ENCODE measurements at regions not wholly inside any gene's neighbourhood (a gene's known extent, or its start where the extent isn't known, plus 50 kb on each side); places are given as distances from the start of the nearest gene placed in this dataset.

DNA sequence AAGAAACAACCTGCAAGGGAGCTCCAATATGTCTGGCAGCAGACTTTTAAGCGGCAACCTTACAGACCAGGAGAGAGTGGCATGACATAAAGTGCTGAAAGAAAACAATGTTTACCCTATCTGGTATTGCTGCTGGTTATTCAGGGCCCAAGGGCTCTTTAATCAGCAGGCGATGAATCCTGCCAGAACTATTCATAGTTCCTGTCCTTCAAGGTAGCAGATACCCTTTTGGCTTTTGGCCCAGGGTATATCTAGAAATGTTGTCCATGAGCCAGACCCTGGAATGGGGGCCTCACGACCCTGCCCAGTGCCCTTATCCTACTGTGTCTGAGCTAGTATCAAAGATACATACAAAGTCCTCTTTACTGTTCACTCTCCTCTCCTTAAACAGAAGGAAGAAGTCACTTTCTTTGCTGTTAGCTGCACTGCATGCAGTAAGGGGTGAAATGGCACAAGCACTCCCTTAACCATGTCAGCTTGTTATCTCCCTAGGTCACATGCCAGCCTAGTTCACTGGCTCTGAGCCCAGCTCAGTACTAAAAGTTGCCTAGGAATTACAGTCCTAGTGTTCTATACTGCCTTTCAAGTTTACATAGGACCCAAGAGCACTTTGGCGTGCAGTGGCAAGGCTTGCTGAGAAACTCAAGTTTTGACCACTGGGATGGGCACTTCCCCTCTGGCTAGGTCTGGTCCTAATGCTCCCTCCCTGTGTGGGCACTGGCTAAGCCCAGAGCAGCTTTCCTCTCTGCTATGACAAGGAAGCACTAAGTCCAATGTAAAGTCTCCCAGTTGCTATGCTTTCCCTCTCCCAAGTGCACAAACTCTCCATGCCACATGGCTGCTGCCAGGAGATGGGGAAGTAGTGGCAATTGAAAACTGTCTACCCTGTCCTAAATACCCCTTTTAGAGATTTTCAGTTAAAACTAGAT, 122.0 kb downstream of the HTR1B start:
- intact Hi-C loops (cut with micrococcal nuclease; ENCODE audit: unreplicated experiment), result no loop called here
- H3K4me1 ChIP-seq, result no peaks in the 10 kb centered on the region
- no peaks in the 10 kb centered on the region for H3K27me3 Mint-ChIP-seq (ENCODE audit: insufficient read depth, unreplicated experiment)
- no peak overlapping the region for H3K4me3 ChIP-seq (ENCODE audit: low read depth, low read length)
- BruUV-seq (replicated peaks), result no TSS peak
- H3K9me3 ChIP-seq, result no peaks in the 10 kb centered on the region
- H3K4me1 Mint-ChIP-seq (ENCODE audit: low read depth, unreplicated experiment), result no peaks in the 10 kb centered on the region
- no peak for DNase-seq
- H3K27ac Mint-ChIP-seq (ENCODE audit: unreplicated experiment), result no peak overlapping the region
- no peak overlapping the region for H3K4me3 Mint-ChIP-seq (ENCODE audit: unreplicated experiment)
- no peaks in the 10 kb centered on the region for H3K27me3 ChIP-seq (replicated peaks; ENCODE audit: control insufficient read depth, insufficient read depth, low read length)
- no peaks in the 10 kb centered on the region for H3K36me3 Mint-ChIP-seq (ENCODE audit: insufficient read depth, unreplicated experiment)
- CTCF ChIA-PET, result no interaction called here
- POLR2A ChIA-PET, result no interaction called here
- H3K9me3 Mint-ChIP-seq (ENCODE audit: unreplicated experiment), result peaks cover 7% of the 10 kb centered on the region
- TF ChIP-seq, protein P1, sequence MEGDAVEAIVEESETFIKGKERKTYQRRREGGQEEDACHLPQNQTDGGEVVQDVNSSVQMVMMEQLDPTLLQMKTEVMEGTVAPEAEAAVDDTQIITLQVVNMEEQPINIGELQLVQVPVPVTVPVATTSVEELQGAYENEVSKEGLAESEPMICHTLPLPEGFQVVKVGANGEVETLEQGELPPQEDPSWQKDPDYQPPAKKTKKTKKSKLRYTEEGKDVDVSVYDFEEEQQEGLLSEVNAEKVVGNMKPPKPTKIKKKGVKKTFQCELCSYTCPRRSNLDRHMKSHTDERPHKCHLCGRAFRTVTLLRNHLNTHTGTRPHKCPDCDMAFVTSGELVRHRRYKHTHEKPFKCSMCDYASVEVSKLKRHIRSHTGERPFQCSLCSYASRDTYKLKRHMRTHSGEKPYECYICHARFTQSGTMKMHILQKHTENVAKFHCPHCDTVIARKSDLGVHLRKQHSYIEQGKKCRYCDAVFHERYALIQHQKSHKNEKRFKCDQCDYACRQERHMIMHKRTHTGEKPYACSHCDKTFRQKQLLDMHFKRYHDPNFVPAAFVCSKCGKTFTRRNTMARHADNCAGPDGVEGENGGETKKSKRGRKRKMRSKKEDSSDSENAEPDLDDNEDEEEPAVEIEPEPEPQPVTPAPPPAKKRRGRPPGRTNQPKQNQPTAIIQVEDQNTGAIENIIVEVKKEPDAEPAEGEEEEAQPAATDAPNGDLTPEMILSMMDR (IDR thresholded peaks at IDR 0.05; ENCODE audit: insufficient read depth in 1 of 2, low read depth in 1 of 2, low read length in 1 of 2, severe bottlenecking in 1 of 2, unreplicated experiment in 1 of 2), result no peak
- no peaks in the 10 kb centered on the region for H3K36me3 ChIP-seq (ENCODE audit: control insufficient read depth, insufficient read depth, low read length)

DNA sequence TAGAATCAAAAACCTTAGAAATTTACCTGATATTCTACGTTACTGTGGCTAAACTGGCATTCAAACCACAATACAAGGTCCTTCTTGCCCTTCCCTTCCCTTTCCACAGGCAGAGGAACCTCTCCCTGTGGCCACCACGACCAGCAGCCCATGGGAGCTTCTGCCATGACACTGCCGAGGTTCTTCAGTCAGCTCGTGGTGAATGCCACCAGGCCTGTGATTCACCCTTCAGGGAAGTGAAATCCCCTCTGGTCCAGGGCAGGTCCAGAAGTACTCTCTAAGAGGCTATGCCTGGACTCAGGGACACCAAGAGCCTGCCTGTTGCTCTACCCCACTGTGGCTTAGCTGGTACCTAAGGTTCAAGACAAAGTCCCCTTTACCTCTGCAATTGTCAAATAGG, 123.0 kb downstream of the HTR1B start:
- H3K9me3 ChIP-seq, result no peaks in the 10 kb centered on the region
- POLR2A ChIA-PET, result no interaction called here
- H3K9me3 Mint-ChIP-seq (ENCODE audit: unreplicated experiment), result peaks cover 7% of the 10 kb centered on the region
- no peak overlapping the region for H3K27ac Mint-ChIP-seq (ENCODE audit: unreplicated experiment)
- no peaks in the 10 kb centered on the region for H3K27me3 Mint-ChIP-seq (ENCODE audit: insufficient read depth, unreplicated experiment)
- CTCF ChIA-PET, result no interaction called here
- no peaks in the 10 kb centered on the region for H3K27me3 ChIP-seq (replicated peaks; ENCODE audit: control insufficient read depth, insufficient read depth, low read length)
- H3K4me1 ChIP-seq, result no peaks in the 10 kb centered on the region
- no peaks in the 10 kb centered on the region for H3K4me1 Mint-ChIP-seq (ENCODE audit: low read depth, unreplicated experiment)
- no peak overlapping the region for H3K4me3 Mint-ChIP-seq (ENCODE audit: unreplicated experiment)
- TF ChIP-seq, protein P1 (IDR thresholded peaks at IDR 0.05; ENCODE audit: insufficient read depth in 1 of 2, low read depth in 1 of 2, low read length in 1 of 2, severe bottlenecking in 1 of 2, unreplicated experiment in 1 of 2), result no peak
- H3K36me3 Mint-ChIP-seq (ENCODE audit: insufficient read depth, unreplicated experiment), result no peaks in the 10 kb centered on the region
- H3K4me3 ChIP-seq (ENCODE audit: low read depth, low read length), result no peak overlapping the region
- BruUV-seq (replicated peaks), result no TSS peak
- DNase-seq, result no peak
- intact Hi-C loops (cut with micrococcal nuclease; ENCODE audit: unreplicated experiment), result loop anchor here (1.0 kb wide), 1 partner anchor 117 kb away; no protein-coding TSS in a partner anchor
- H3K36me3 ChIP-seq (ENCODE audit: control insufficient read depth, insufficient read depth, low read length), result no peaks in the 10 kb centered on the region

DNA sequence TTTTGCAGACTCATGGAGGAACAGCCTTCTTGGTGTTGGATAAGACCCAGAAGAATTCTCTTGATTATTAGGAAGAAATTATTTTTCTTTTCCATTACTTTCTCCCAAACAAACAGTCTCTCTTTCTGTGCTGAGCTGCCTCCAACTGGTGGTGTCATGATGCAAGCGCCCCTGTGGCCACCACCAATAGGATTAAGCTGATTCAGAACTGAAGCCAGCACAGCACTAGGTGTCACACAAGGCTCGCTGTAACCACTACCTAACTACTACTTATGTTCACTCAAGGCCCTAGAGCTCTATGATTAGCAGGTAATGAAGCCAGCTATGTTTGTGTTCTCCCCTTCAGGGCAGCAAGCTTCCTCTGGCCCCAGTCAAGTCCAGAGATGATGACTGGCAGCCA, 123.4 kb downstream of the HTR1B start:
- Histone ChIP-seq H3K4me1 (no peaks in the 10 kb centered on the region), H3K4me3 (ENCODE audit: low read depth, low read length) (no peak overlapping the region), H3K36me3 (ENCODE audit: control insufficient read depth, insufficient read depth, low read length) (no peaks in the 10 kb centered on the region), H3K27me3 (replicated peaks; ENCODE audit: control insufficient read depth, insufficient read depth, low read length) (no peaks in the 10 kb centered on the region), H3K9me3 (no peaks in the 10 kb centered on the region)
- intact Hi-C loops (cut with micrococcal nuclease; ENCODE audit: unreplicated experiment), result loop anchor here (1.0 kb wide), 1 partner anchor 117 kb away; no protein-coding TSS in a partner anchor
- no peak overlapping the region for H3K27ac Mint-ChIP-seq (ENCODE audit: unreplicated experiment)
- H3K27me3 Mint-ChIP-seq (ENCODE audit: insufficient read depth, unreplicated experiment), result no peaks in the 10 kb centered on the region
- DNase-seq, result no peak
- ChIA-PET CTCF (no interaction called here), POLR2A (no interaction called here)
- no peaks in the 10 kb centered on the region for H3K4me1 Mint-ChIP-seq (ENCODE audit: low read depth, unreplicated experiment)
- no peaks in the 10 kb centered on the region for H3K36me3 Mint-ChIP-seq (ENCODE audit: insufficient read depth, unreplicated experiment)
- BruUV-seq (replicated peaks), result no TSS peak
- H3K4me3 Mint-ChIP-seq (ENCODE audit: unreplicated experiment), result no peak overlapping the region
- TF ChIP-seq, protein P1 (IDR thresholded peaks at IDR 0.05; ENCODE audit: insufficient read depth in 1 of 2, low read depth in 1 of 2, low read length in 1 of 2, severe bottlenecking in 1 of 2, unreplicated experiment in 1 of 2), result no peak
- H3K9me3 Mint-ChIP-seq (ENCODE audit: unreplicated experiment), result peaks cover 7% of the 10 kb centered on the region
